Common myeloid progenitor, CD34-positive (primary cell): ENCODE measurements at regions not wholly inside any gene's neighbourhood (a gene's known extent, or its start where the extent isn't known, plus 50 kb on each side); places are given as distances from the start of the nearest gene placed in this dataset.

Experiments
- CTCF ChIA-PET: fragments of 350-600 bp; sonication (Branson Sonifier 250); formaldehyde crosslinking; loops from one replicate; lab custom pipeline; 2021; ENCODE audit warnings: antibody characterized with exemption; lab: Charles Lee
- POLR2A ChIA-PET: fragments of 350-600 bp; sonication (Branson Sonifier 250); formaldehyde crosslinking; loops from one replicate; lab custom pipeline; 2021; ENCODE audit warnings: antibody characterized with exemption; lab: Charles Lee
- DNase-seq, 3 donors: peaks; one replicate each; pipeline versions ENCODE4 v3.0.0 to v3.0.0-alpha.2; 2013
- H3K27ac ChIP-seq, 2 experiments: 1 replicate in 1 of 2; 2 replicates in 1 of 2; pipeline ENCODE4 v1.7.0; 2013; ENCODE audit warnings: inconsistent platforms in 2 of 2, low read length in 2 of 2, mild to moderate bottlenecking in 2 of 2, low read depth in 1 of 2, moderate library complexity in 1 of 2; ENCODE audit not compliant: severe bottlenecking in 2 of 2, insufficient read depth in 1 of 2, poor library complexity in 1 of 2
- H3K27me3 ChIP-seq, 5 experiments: replicated peaks in 2 of 5; 1 replicate in 3 of 5; 2 replicates in 2 of 5; pipeline versions ENCODE4 v1.6.1 to v1.7.0; 2013; ENCODE audit warnings: low read length in 4 of 5, mild to moderate bottlenecking in 2 of 5, moderate library complexity in 2 of 5, inconsistent platforms in 1 of 5; ENCODE audit not compliant: insufficient read depth in 5 of 5, control insufficient read depth in 4 of 5
- H3K36me3 ChIP-seq, 4 experiments: 1 replicate in 2 of 4; 2 replicates in 2 of 4; pipeline versions ENCODE4 v1.6.1 to v1.7.0; 2013; ENCODE audit warnings: low read length in 3 of 4, control low read depth in 1 of 4, mild to moderate bottlenecking in 1 of 4; ENCODE audit not compliant: control insufficient read depth in 4 of 4, insufficient read depth in 4 of 4
- H3K4me1 ChIP-seq, 4 experiments: 1 replicate in 3 of 4; 2 replicates in 1 of 4; pipeline versions ENCODE4 v1.6.1 to v1.7.1; 2013; ENCODE audit warnings: low read length in 3 of 4, mild to moderate bottlenecking in 3 of 4, control low read depth in 1 of 4, inconsistent platforms in 1 of 4, moderate library complexity in 1 of 4; ENCODE audit not compliant: control insufficient read depth in 4 of 4, insufficient read depth in 4 of 4; ENCODE audit errors: control extremely low read depth in 1 of 4
- H3K4me3 ChIP-seq, 7 experiments: 1 replicate in 4 of 7; 2 replicates in 3 of 7; pipeline versions ENCODE4 v1.5.1 to v1.7.0; 2013; ENCODE audit warnings: mild to moderate bottlenecking in 7 of 7, low read length in 6 of 7, moderate library complexity in 6 of 7, inconsistent platforms in 2 of 7, low read depth in 2 of 7, control low read depth in 1 of 7; ENCODE audit not compliant: insufficient read depth in 4 of 7, control insufficient read depth in 1 of 7; ENCODE audit errors: extremely low read depth in 1 of 7
- H3K9me3 ChIP-seq, 5 experiments: 1 replicate in 4 of 5; 2 replicates in 1 of 5; pipeline versions ENCODE4 v1.6.1 to v1.7.1; 2013; ENCODE audit warnings: low read length in 4 of 5, mild to moderate bottlenecking in 2 of 5, inconsistent platforms in 1 of 5, low read depth in 1 of 5, moderate library complexity in 1 of 5; ENCODE audit not compliant: control insufficient read depth in 4 of 5, insufficient read depth in 2 of 5; ENCODE audit errors: control extremely low read depth in 1 of 5
- WGBS: methylation state at CpG from one replicate; pipeline ENCODE4 v1.1.5; 2013; ENCODE audit not compliant: insufficient coverage; 5-methylcytosine and 5-hydroxymethylcytosine counted together

- Histone ChIP-seq H3K9me3 (no peaks in the 10 kb centered on the region), H3K4me1 (no peaks in the 10 kb centered on the region), H3K27ac (no peak overlapping the region), H3K4me3 (no peak overlapping the region), H3K27me3 (peaks cover 0 to 2% (median 0%) of the 10 kb centered on the region in 5 experiments), H3K36me3 (no peaks in the 10 kb centered on the region)
- DNase-seq: no peak
- ChIA-PET CTCF (interaction anchor here (0.6 kb wide), 1 partner anchor 110 kb away, joined by 3 read pairs; no protein-coding TSS in a partner anchor), POLR2A (no interaction called here)
These were observed 115.1 kb downstream of the FEM1C start for GRCh38 chr5:115429345-115429940.

- no peak overlapping the region for H3K27ac ChIP-seq
- H3K4me1 ChIP-seq: no peaks in the 10 kb centered on the region
- 89% methylated on average over 1 of the region's 2 CpGs for WGBS
- no peaks in the 10 kb centered on the region for H3K9me3 ChIP-seq
- H3K4me3 ChIP-seq: no peak overlapping the region
- DNase-seq: no peak
- no peaks in the 10 kb centered on the region for H3K36me3 ChIP-seq
- H3K27me3 ChIP-seq: peaks cover 0 to 2% (median 0%) of the 10 kb centered on the region in 5 experiments
- CTCF ChIA-PET: interaction anchor here (0.6 kb wide), 1 partner anchor 110 kb away, joined by 3 read pairs; no protein-coding TSS in a partner anchor
- POLR2A ChIA-PET: no interaction called here
These were observed 115.9 kb downstream of the FEM1C start for GRCh38 chr5:115428676-115429075.

- Histone ChIP-seq H3K27me3 (peaks cover 0 to 2% (median 0%) of the 10 kb centered on the region in 5 experiments), H3K27ac (no peak overlapping the region), H3K4me3 (no peak overlapping the region), H3K4me1 (no peaks in the 10 kb centered on the region), H3K36me3 (no peaks in the 10 kb centered on the region), H3K9me3 (no peaks in the 10 kb centered on the region)
- no peak for DNase-seq
- WGBS: no CpG with 5 or more reads among the region's 2 CpGs
- CTCF ChIA-PET: no interaction called here
- POLR2A ChIA-PET: no interaction called here
These were observed 116.3 kb downstream of the FEM1C start for GRCh38 chr5:115428248-115428647.

- Histone ChIP-seq H3K27ac (no peak overlapping the region), H3K27me3 (peaks cover 0 to 2% (median 0%) of the 10 kb centered on the region in 5 experiments), H3K4me3 (no peak overlapping the region), H3K36me3 (no peaks in the 10 kb centered on the region), H3K9me3 (no peaks in the 10 kb centered on the region), H3K4me1 (no peaks in the 10 kb centered on the region)
- CTCF ChIA-PET: interaction anchor here (1.2 kb wide), 1 partner anchor 40 kb away, joined by 3 read pairs; no protein-coding TSS in a partner anchor
- WGBS: 100% methylated on average over 1 of the region's 3 CpGs
- DNase-seq: no peak
- POLR2A ChIA-PET: no interaction called here
These were observed 120.1 kb downstream of the FEM1C start for GRCh38 chr5:115424446-115424845.

GRCh38 chr5:115424030-115424429 lies 120.5 kb downstream of the FEM1C start:
- H3K4me1 ChIP-seq: no peaks in the 10 kb centered on the region
- DNase-seq: no peak
- ChIA-PET POLR2A (no interaction called here), CTCF (interaction anchor here (1.2 kb wide), 1 partner anchor 40 kb away, joined by 3 read pairs; no protein-coding TSS in a partner anchor)
- H3K9me3 ChIP-seq: no peaks in the 10 kb centered on the region
- H3K27ac ChIP-seq: no peak overlapping the region
- H3K36me3 ChIP-seq: no peaks in the 10 kb centered on the region
- 83% methylated on average over 1 of the region's 5 CpGs for WGBS
- H3K4me3 ChIP-seq: no peak overlapping the region
- H3K27me3 ChIP-seq: peaks cover 0 to 2% (median 0%) of the 10 kb centered on the region in 5 experiments

- peaks cover 0 to 2% (median 0%) of the 10 kb centered on the region in 5 experiments for H3K27me3 ChIP-seq
- H3K36me3 ChIP-seq: no peaks in the 10 kb centered on the region
- H3K27ac ChIP-seq: no peak overlapping the region
- 95% methylated on average over 5 of the region's 5 CpGs for WGBS
- ChIA-PET CTCF (interaction anchor here (1.2 kb wide), 1 partner anchor 39 kb away, joined by 3 read pairs; no protein-coding TSS in a partner anchor), POLR2A (no interaction called here)
- no peak for DNase-seq
- H3K4me1 ChIP-seq: no peaks in the 10 kb centered on the region
- H3K9me3 ChIP-seq: no peaks in the 10 kb centered on the region
- H3K4me3 ChIP-seq: no peak overlapping the region
These were observed 121.0 kb downstream of the FEM1C start for GRCh38 chr5:115423541-115423940.

- no peak for DNase-seq
- Histone ChIP-seq H3K27ac (no peak overlapping the region), H3K36me3 (no peaks in the 10 kb centered on the region), H3K9me3 (no peaks in the 10 kb centered on the region), H3K27me3 (peaks cover 0 to 2% (median 0%) of the 10 kb centered on the region in 5 experiments), H3K4me1 (no peaks in the 10 kb centered on the region), H3K4me3 (no peak overlapping the region)
- WGBS: no CpG with 5 or more reads among the region's 1 CpG
- ChIA-PET CTCF (no interaction called here), POLR2A (no interaction called here)
These were observed 121.5 kb downstream of the FEM1C start for GRCh38 chr5:115423051-115423450.
